ENCODE measurements at regions not wholly inside any gene's neighbourhood (a gene's known extent, or its start where the extent isn't known, plus 50 kb on each side); places are given as distances from the start of the nearest gene placed in this dataset.

DNA sequence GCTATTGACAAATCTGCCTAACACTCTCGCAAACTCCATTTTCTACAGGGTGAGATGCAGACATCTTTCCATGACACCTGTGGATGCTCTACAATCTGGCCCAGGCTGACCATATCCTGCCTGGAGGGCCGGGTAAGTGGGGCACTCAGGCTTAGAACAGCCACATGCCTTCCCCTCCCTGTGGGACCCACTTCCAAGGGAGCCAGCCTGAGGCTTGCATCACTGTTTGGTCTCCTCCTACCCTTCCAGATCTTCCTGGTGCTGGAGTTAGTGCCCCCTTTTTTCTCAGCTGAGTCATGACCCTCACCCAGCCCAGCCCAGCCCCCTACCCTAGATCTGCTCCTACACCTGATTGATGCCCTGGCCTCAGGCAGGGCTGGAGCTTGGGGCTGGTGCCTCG is 62.0 kb upstream of the KCNK12 start:
- Histone ChIP-seq H2BK20ac (ENCODE audit: low read length) (peak overlapping the region; percentile 34; the same call in 1 of the 2 replicates), H2BK5ac (ENCODE audit: low read depth, low read length) (no peak overlapping the region), H3K4me3 (ENCODE audit: extremely low read depth in 1 of 4, insufficient read depth in 2 of 4, low read depth in 3 of 4, low read length in 4 of 4) (no peak overlapping the region), H4K8ac (ENCODE audit: extremely low read depth, insufficient read depth, low read length) (no peak overlapping the region; the same call in 1 of the 2 replicates), H4K91ac (replicated peaks; ENCODE audit: insufficient read length, low read length) (no peak overlapping the region), H3K27ac (ENCODE audit: low read depth, low read length) (no peak overlapping the region), H2BK12ac (ENCODE audit: low read depth, low read length) (peak overlapping the region; percentile 55; the same call in 1 of the 2 replicates), H2AFZ (ENCODE audit: low read length) (no peak overlapping the region), H3K79me2 (ENCODE audit: control insufficient read depth in 1 of 2, insufficient read depth in 2 of 2, low read length in 2 of 2) (no peaks in the 10 kb centered on the region), H3K9me3 (ENCODE audit: insufficient read depth in 2 of 2, low read depth in 1 of 2, low read length in 1 of 2) (no peaks in the 10 kb centered on the region), H3K27me3 (replicated peaks in 1 of 4; ENCODE audit: control insufficient read depth in 3 of 4, extremely low read depth in 1 of 4, insufficient read depth in 3 of 4, low read length in 3 of 4) (no peaks in the 10 kb centered on the region; a peak in 1 of 7 replicates), H3K79me1 (ENCODE audit: low read depth, low read length) (no peaks in the 10 kb centered on the region), H3K36me3 (ENCODE audit: control insufficient read depth in 2 of 4, insufficient read depth in 4 of 4, low read length in 3 of 4) (no peaks in the 10 kb centered on the region), H3K23me2 (ENCODE audit: low read depth, low read length) (no peaks in the 10 kb centered on the region), H3K9ac (replicated peaks in 1 of 4; ENCODE audit: extremely low read depth in 1 of 4, low read depth in 3 of 4, low read length in 3 of 4) (no peak overlapping the region), H3K4me2 (ENCODE audit: insufficient read depth in 1 of 2, low read depth in 2 of 2, low read length in 2 of 2) (no peak overlapping the region), H3K56ac (replicated peaks; ENCODE audit: insufficient read length, low read depth, low read length) (no peak overlapping the region), H3K14ac (ENCODE audit: insufficient read length) (no peak overlapping the region), H3K4me1 (replicated peaks in 1 of 4; ENCODE audit: control insufficient read depth in 3 of 4, insufficient read depth in 4 of 4, low read length in 3 of 4) (peaks cover 0 to 13% (median 5%) of the 10 kb centered on the region in 4 experiments; a peak in 5 of 7 replicates), H2AK5ac (ENCODE audit: low read depth, low read length) (no peak overlapping the region), H2BK120ac (replicated peaks; ENCODE audit: low read depth, low read length) (no peak overlapping the region), H2BK15ac (ENCODE audit: low read length) (no peak overlapping the region), H4K20me1 (replicated peaks in 1 of 2; ENCODE audit: control insufficient read depth in 1 of 2, insufficient read depth in 2 of 2, low read length in 2 of 2) (no peaks in the 10 kb centered on the region), H3K23ac (ENCODE audit: insufficient read length) (no peak overlapping the region), H3K4ac (replicated peaks; ENCODE audit: insufficient read length, low read depth, low read length) (no peak overlapping the region), H3K18ac (ENCODE audit: extremely low read depth, low read length) (no peak overlapping the region), H4K5ac (ENCODE audit: insufficient read length, low read depth, low read length) (no peak overlapping the region)
- ChIA-PET POLR2A (ENCODE audit: partially characterized antibody) (interaction anchor here (0.7 to 1.7 kb wide), 3 partner anchors 8 to 42 kb away, joined by 3 to 4 read pairs (median 3); no protein-coding TSS in a partner anchor), CTCF (ENCODE audit: partially characterized antibody) (interaction anchor here (0.5 to 2.8 kb wide), 8 partner anchors 13 to 195 kb away, joined by 3 to 10 read pairs (median 3); no protein-coding TSS in a partner anchor)
- TF ChIP-seq CBX5 (IDR thresholded peaks at IDR 0.05; ENCODE audit: low read depth, low read length), result no peak
- FAIRE-seq (no peak), DNase-seq (ENCODE audit: low read depth in 1 of 2, low spot score in 2 of 2) (no peak)
- 67% methylated on average over 3 of the region's 3 CpGs; no CpG with 5 or more reads in 1 of the 2 experiments for WGBS, 2 experiments (ENCODE audit: extremely low coverage in 1 of 2, insufficient coverage in 1 of 2, insufficient read length in 1 of 2, insufficient replicate concordance in 2 of 2, low coverage in 1 of 2, low lambda C conversion rate in 2 of 2, missing lambda C conversion rate in 1 of 2)

All from H1 (cell line).